ENCODE measurements at regions not wholly inside any gene's neighbourhood (a gene's known extent, or its start where the extent isn't known, plus 50 kb on each side); places are given as distances from the start of the nearest gene placed in this dataset.

DNA sequence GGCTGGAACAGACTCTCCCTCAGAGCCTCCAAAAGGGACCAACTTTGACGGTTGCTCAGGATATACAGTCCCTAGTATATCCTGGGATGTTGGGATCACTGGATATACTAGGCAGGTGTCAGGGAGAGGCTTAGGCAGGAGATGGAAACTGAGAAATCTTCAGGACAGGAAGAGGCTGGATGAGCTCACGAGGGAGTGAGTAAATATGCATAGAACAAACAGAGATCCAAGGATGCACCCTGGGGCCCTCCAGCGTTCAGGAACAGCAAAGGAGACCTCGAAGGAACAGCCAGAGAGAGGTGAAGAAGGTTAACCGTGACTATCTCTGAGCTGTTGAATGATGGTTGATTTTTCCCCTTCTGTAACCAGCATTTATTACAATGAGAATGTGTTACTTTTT lies 191.3 kb downstream of the BMP7 start:
- Histone ChIP-seq H3K4me1 (no peaks in the 10 kb centered on the region), H3K36me3 (no peaks in the 10 kb centered on the region), H3K27me3 (no peaks in the 10 kb centered on the region), H3K27ac (no peak overlapping the region), H3K9me3 (peaks cover 16 to 31% of the 10 kb centered on the region in 2 donors), H3K4me3 (no peak overlapping the region)
- no peak for TF ChIP-seq POLR2AphosphoS5 (IDR thresholded peaks at IDR 0.05)
- no peak for TF ChIP-seq CTCF (IDR thresholded peaks at IDR 0.05)
- no peak for TF ChIP-seq POLR2A (IDR thresholded peaks at IDR 0.05)
- DNase-seq (ENCODE audit: low spot score in 2 of 2), result no peak
- intact Hi-C loops (cut with DNase I; ENCODE audit: low total_unique reads), result no loop called here

DNA sequence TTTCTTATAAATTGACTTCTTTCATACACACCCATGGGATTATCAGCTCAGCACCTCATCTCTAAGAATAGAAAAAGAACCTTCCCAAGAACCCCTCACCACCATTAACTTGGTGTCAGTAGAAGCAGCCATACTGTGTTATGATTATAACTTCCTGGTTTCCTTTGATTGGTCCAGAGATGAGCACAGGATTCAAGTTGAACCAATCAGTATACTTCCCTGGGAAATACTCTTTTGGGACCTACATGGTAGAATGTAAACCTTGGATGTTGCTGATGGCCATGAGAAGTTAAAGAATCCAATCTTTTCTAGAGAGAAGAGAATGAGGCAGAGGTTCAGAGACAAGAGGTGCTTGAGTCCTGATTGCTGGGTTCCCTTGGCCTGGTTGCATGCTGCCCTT lies 190.8 kb downstream of the BMP7 start:
- intact Hi-C loops (cut with DNase I; ENCODE audit: low total_unique reads), result no loop called here
- no peak for DNase-seq (ENCODE audit: low spot score in 2 of 2)
- TF ChIP-seq CTCF (IDR thresholded peaks at IDR 0.05) (no peak), POLR2A (IDR thresholded peaks at IDR 0.05) (no peak), POLR2AphosphoS5 (IDR thresholded peaks at IDR 0.05) (no peak)
- Histone ChIP-seq H3K9me3 (peaks cover 16 to 33% of the 10 kb centered on the region in 2 donors), H3K27ac (no peak overlapping the region), H3K27me3 (no peaks in the 10 kb centered on the region), H3K36me3 (no peaks in the 10 kb centered on the region), H3K4me1 (no peaks in the 10 kb centered on the region), H3K4me3 (no peak overlapping the region)

DNA sequence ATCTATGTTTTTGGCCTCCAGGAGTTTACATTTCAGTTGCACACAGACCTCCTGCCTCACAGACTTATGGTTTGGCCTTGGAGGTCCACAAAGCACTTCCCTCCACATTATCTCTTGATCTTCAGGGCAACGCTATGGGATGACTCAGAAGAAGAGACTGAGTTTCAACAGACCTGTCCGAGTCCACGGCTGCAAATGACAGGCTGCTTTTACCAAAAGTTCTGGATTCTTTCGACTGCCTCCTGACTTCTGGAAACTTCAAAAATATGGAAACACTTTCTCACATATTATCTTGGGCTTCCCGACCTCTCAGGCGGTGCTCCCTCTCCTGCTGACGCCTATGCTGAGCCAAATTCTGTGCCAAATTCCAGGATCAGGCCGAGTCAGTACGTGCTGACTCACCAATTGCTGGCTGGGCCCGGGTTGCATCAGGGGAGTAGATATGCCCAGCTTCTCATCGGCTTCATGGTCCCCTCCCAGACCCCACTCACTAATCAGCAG lies 190.2 kb downstream of the BMP7 start:
- Histone ChIP-seq H3K27ac (no peak overlapping the region), H3K4me3 (no peak overlapping the region), H3K36me3 (no peaks in the 10 kb centered on the region), H3K27me3 (no peaks in the 10 kb centered on the region), H3K4me1 (no peaks in the 10 kb centered on the region), H3K9me3 (peaks cover 16 to 33% of the 10 kb centered on the region in 2 donors)
- TF ChIP-seq POLR2A (IDR thresholded peaks at IDR 0.05), result no peak
- no peak for TF ChIP-seq POLR2AphosphoS5 (IDR thresholded peaks at IDR 0.05)
- TF ChIP-seq CTCF (IDR thresholded peaks at IDR 0.05), result no peak
- DNase-seq (ENCODE audit: low spot score in 2 of 2), result no peak
- intact Hi-C loops (cut with DNase I; ENCODE audit: low total_unique reads), result no loop called here

DNA sequence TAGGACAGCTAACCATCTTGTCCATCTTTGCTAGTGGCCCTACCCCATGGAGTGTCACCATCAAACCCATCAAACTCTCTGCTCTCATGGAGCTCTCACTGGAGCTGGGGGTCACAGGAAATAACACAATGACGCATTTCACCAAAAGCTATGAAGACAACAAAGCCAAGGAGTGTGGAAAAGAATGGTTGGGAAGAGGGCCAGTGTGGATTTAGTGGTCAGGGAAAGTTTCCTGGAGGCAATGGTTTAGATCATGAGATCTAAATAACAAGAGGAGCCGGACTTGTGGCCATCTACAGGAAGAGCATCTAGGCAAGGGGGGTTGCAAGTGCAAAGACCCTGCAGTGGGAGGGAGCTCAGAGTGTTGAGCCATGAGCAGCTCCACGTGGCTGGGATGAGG lies 189.5 kb downstream of the BMP7 start:
- intact Hi-C loops (cut with DNase I; ENCODE audit: low total_unique reads), result no loop called here
- no peak overlapping the region for H3K4me3 ChIP-seq
- TF ChIP-seq POLR2A (IDR thresholded peaks at IDR 0.05) (no peak), CTCF (IDR thresholded peaks at IDR 0.05) (no peak), POLR2AphosphoS5 (IDR thresholded peaks at IDR 0.05) (no peak)
- H3K4me1 ChIP-seq, result no peaks in the 10 kb centered on the region
- H3K36me3 ChIP-seq, result no peaks in the 10 kb centered on the region
- peaks cover 16 to 33% of the 10 kb centered on the region in 2 donors for H3K9me3 ChIP-seq
- H3K27me3 ChIP-seq, result peaks cover 0 to 3% of the 10 kb centered on the region in 2 donors
- no peak for DNase-seq (ENCODE audit: low spot score in 2 of 2)
- no peak overlapping the region for H3K27ac ChIP-seq

- H3K4me3 ChIP-seq, result no peak overlapping the region
- H3K27ac ChIP-seq, result no peak overlapping the region
- no peak for TF ChIP-seq POLR2AphosphoS5 (IDR thresholded peaks at IDR 0.05)
- no peak for TF ChIP-seq POLR2A (IDR thresholded peaks at IDR 0.05)
- TF ChIP-seq CTCF (IDR thresholded peaks at IDR 0.05), result no peak
- no peaks in the 10 kb centered on the region for H3K4me1 ChIP-seq
- peaks cover 16 to 33% of the 10 kb centered on the region in 2 donors for H3K9me3 ChIP-seq
- DNase-seq (ENCODE audit: low spot score in 2 of 2), result no peak
- peaks cover 0 to 5% of the 10 kb centered on the region in 2 donors for H3K27me3 ChIP-seq
- intact Hi-C loops (cut with DNase I; ENCODE audit: low total_unique reads), result no loop called here
- H3K36me3 ChIP-seq, result no peaks in the 10 kb centered on the region
Measured at GRCh38 chr20:57078116-57078515, 188.3 kb downstream of the BMP7 start.
